GM19351 (cell line): ENCODE measurements at regions not wholly inside any gene's neighbourhood (a gene's known extent, or its start where the extent isn't known, plus 50 kb on each side); places are given as distances from the start of the nearest gene placed in this dataset.
A peak's percentile ranks its signal among the peaks of the same experiment; 100 is the strongest.
"Not testable (repeated sequence)": the region's sequence is repeated elsewhere in the genome, so short reads cannot be mapped to it uniquely, and the experiment has no call there.

ENCODE experiments used
- ATAC-seq: cut with Tn5 transposase; IDR thresholded peaks from one replicate; pipeline ENCODE4 v1.9.1; 2021; ENCODE audit warnings: mild to moderate bottlenecking, moderate library complexity; ENCODE audit not compliant: unreplicated experiment

GRCh38 chr2:57656198-57656597 lies 390.4 kb upstream of the VRK2 start:
- no peak for ATAC-seq

GRCh38 chr2:57669570-57669969 lies 377.0 kb upstream of the VRK2 start:
- ATAC-seq, result no peak

GRCh38 chr2:57674025-57674424 lies 372.6 kb upstream of the VRK2 start:
- no peak for ATAC-seq

DNA sequence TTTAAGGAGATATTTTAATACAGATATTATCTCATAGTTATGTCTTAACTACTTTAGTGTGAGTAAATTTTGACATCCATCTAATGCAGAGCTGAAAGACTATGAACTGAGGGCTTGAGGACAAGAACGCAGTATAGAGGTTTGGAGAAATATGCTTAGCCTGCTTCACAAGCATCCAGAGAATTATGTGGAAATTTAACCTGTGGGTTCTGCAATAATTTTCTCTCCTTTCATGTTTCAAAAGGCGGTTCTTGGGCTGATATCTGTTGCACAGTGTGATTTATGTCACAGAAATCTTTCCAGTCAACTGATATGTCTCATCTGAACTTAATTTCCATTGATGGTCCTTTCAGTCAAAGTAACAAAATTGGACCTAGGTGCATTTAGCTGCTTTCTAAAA lies 371.9 kb upstream of the VRK2 start:
- no peak for ATAC-seq

GRCh38 chr2:57677296-57677695 lies 369.3 kb upstream of the VRK2 start:
- ATAC-seq, result no peak

- no peak for ATAC-seq
Observed at GRCh38 chr2:57681650-57682049, 365.0 kb upstream of the VRK2 start.

DNA sequence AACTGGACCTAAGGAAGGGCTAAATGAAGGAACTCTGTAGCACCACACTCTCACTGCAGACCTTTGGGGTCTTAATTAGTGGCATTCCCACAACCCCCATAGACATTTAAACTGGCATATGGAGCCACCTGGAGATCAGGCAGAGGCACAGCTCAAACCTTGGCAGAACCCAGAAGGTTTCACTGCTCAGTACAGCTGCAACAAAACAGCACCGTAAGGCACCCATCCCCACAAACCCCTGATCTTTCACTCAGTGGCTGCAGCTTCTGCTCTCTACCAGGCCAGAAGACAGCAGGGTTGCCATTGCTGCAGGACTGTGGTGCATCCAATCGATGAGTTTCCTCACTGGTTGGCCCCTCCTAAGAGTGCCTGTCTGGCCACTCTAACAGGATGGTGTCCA lies 361.6 kb upstream of the VRK2 start:
- no peak for ATAC-seq

- ATAC-seq, result no peak
Observed at GRCh38 chr2:57692395-57692794, 354.2 kb upstream of the VRK2 start.

- ATAC-seq, result no peak
Observed at GRCh38 chr2:57693177-57693576, 353.4 kb upstream of the VRK2 start.

GRCh38 chr2:57693965-57694364 lies 352.6 kb upstream of the VRK2 start:
- peak; percentile 48 for ATAC-seq

- no peak for ATAC-seq
Observed at GRCh38 chr2:57696016-57696415, 350.6 kb upstream of the VRK2 start.

DNA sequence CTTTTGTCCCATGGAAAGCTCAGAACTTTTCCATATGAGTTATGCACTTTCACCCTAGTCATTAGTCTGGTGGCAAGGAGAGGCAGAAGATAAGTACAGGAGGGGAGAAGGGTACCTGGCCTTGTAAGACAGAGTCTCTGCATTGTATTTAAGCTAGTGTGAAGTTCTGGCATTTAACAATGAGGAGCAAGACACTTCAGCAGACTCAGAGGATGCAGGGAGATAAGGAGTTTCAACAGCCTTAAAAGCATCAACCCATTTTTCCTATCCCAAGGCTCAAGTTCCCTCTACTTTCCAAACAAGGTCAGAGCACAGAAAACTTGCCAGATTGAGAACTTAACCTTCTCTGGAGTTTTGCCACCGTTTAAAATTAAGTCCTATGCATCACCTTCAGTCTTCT lies 348.2 kb upstream of the VRK2 start:
- no peak for ATAC-seq

- ATAC-seq, result no peak
Observed at GRCh38 chr2:57698935-57699449, 347.6 kb upstream of the VRK2 start.

GRCh38 chr2:57701391-57701791 lies 345.2 kb upstream of the VRK2 start:
- ATAC-seq, result no peak

DNA sequence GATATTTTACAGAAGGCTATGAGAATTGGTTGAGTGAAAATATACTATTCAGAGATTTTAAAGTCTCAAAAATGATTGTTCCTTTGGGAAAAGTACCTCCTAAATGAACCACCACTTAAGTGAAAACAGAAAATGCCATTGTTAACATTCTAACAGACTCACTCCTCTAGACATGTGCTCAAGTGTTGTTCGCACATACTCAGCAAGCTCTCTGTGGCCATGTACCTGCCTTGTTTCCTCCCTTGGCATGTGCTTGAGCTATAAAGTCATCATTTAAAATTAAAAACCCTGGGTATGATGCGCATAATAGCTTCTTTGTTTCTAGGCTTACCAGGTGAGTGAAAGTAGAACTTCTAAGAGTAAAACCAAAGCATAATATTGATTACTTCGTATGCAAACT lies 343.2 kb upstream of the VRK2 start:
- ATAC-seq, result no peak

GRCh38 chr2:57707794-57708193 lies 338.8 kb upstream of the VRK2 start:
- not testable (repeated sequence) for ATAC-seq

- no peak for ATAC-seq
Observed at GRCh38 chr2:57711991-57712390, 334.6 kb upstream of the VRK2 start.

- peak; percentile 99 for ATAC-seq
Observed at GRCh38 chr2:57720728-57721627, 325.6 kb upstream of the VRK2 start.

DNA sequence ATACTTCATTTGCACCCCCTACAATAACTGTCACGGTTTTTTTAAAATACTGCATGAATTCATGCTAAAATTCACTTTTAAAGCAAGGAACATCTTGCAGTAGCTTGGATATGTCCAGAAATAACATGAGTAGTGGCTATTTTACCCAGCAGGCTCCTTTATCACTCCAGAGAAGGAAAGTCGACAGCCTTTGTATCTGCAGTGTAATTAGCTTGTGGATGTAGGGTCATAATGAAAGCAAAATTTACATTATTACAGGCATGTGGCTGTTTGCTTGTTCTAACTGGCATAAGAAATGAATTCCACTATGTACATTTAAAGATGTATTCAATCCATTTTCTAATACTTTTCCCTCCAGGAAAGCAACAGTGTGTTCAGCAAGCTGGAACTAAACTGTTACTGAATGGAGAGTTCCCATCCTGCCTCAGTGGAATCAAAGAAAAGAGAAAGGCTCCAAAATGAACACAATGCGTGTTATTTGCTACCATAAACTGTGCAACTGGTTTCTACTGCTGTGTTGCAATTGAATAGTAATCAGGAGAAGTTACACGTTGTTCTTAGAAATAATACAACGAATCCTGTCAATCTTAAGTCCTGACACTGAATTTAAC lies 321.2 kb upstream of the VRK2 start:
- no peak for ATAC-seq

DNA sequence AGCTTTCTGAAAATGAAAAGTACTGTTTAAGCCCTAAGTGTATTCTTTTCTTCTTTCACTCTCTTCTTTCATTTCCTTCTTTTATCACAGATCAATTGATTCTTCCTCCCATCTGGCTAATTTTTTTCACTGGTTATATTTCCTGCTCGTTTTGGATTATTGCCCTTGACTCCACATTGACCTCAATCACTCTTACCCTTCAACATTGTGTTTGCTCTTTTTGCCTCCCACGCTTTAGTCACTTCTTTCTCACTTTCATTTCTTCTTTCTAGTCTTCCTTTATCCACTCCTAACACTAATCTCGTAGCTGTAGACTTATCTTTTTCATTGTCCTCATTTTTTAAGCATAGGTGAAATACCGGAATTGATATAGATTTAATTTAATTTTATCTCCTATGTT lies 320.3 kb upstream of the VRK2 start:
- peak; percentile 80 for ATAC-seq

DNA sequence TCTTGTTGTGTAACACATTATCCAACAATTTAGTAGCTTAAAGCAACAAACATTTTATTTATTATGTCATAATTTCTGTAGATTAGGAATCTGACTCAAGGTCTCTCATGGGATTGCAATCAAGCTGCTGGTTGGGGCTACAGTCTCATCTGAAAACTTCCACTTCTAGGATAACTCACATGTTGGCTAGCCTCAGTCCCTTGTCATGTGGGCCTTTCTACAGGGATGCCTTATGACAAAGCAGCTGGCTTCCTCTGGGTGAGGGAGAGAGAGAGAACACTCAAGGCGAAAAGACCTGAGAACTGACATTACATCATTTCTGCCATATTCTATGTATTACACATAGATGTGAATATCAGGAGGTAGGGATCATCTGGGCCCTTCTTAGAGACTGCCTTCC lies 317.9 kb upstream of the VRK2 start:
- ATAC-seq, result no peak

- ATAC-seq, result no peak
Observed at GRCh38 chr2:57733956-57734355, 312.6 kb upstream of the VRK2 start.
